ENCODE measurements at regions not wholly inside any gene's neighbourhood (a gene's known extent, or its start where the extent isn't known, plus 50 kb on each side); places are given as distances from the start of the nearest gene placed in this dataset.
"Not testable (repeated sequence)": the region's sequence is repeated elsewhere in the genome, so short reads cannot be mapped to it uniquely, and the experiment has no call there.

GRCh38 chr2:16071039-16071864 is 130.9 kb downstream of the MYCN start:
- no peak for DNase-seq

- no peak for DNase-seq
Measured at GRCh38 chr2:16070648-16070971, 130.3 kb downstream of the MYCN start.

DNA sequence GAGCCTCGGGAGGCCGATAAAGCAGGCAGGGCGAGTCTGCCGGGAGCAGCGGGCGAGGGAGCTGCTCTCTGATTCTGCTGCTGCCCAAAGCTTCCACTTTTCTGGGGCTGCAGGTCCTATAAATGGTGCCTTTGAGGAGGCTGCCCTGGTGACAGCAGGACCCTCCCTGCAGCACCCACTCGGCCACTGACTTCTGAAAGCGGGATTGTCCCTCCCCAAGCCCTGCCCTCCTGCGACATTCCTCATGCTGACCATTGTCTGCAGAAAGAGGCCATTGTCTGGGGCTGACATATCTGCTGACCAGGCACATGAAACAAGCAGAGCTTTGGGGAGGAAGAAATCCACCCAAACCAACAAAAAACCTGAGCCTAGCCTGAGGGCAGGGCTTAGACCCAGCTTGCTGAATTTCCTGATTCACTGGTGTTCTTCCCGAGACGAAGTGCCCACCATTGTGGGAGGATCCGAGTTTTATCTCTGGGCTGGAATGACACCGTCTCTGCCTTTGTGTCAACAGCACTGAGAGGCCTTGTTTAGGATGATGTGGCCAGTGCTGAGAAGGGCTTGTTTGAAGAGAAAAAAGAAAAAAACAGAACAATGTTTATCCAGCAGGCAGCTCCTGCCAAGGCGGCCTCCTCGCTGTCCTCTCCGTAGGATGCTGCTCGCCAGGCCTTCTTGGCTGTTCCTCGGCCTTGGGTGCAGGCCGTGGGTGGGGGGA is 129.7 kb downstream of the MYCN start:
- DNase-seq: no peak

DNA sequence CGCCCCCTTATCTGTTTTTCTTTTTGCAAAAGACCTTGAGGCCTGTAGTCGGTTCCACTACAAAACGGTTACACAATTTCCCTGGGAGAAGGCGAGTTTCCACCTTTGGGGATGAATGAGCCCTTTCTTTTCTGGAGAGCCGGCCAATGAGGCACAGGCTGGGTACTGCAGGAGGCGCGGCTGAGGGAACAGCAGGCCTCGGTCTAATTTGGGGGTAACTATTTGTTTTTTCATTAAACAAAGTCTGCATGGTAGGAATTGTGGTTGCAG is 129.2 kb downstream of the MYCN start:
- DNase-seq: no peak

DNA sequence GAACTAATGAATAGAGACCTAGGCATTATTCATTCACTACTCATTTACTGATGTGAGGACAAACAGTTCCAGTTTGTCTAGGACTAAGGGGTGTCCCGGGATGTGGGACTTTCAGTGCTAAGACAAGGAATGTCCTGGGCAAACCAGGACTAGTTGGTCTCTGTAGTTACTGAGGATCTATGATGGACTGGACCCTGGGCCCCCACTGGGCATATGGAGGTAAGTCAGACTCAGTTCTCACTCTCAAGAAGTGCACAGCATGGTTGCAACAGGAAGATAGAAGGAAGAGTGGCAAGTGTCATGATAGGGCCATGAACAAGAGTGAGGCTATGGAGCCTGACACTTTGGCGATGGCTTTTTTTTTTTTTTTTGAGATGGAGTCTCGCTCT is 128.2 kb downstream of the MYCN start:
- no peak for DNase-seq

GRCh38 chr2:16067866-16068551 is 127.7 kb downstream of the MYCN start:
- no peak for DNase-seq

DNA sequence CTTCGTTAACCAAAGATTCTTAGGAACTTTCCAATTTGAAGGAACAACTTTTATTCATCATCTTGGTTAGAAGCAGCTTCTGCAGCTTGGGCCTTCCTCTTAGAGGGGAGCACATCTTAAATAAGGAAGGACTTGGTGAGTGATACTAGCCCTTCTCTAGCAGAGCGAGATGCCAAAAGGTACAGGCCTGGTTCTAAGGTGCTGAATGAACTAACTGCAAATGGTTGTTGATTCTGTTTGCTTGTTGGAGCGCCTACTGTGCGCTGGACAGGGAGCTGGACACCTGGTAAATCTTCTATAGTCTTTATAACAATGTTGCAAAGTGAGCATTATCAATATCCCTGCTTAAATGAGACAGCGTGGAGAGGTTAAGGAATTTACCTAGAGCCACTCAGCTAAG is 127.1 kb downstream of the MYCN start:
- no peak for DNase-seq

GRCh38 chr2:16067037-16067406 is 126.7 kb downstream of the MYCN start:
- no peak for DNase-seq

DNA sequence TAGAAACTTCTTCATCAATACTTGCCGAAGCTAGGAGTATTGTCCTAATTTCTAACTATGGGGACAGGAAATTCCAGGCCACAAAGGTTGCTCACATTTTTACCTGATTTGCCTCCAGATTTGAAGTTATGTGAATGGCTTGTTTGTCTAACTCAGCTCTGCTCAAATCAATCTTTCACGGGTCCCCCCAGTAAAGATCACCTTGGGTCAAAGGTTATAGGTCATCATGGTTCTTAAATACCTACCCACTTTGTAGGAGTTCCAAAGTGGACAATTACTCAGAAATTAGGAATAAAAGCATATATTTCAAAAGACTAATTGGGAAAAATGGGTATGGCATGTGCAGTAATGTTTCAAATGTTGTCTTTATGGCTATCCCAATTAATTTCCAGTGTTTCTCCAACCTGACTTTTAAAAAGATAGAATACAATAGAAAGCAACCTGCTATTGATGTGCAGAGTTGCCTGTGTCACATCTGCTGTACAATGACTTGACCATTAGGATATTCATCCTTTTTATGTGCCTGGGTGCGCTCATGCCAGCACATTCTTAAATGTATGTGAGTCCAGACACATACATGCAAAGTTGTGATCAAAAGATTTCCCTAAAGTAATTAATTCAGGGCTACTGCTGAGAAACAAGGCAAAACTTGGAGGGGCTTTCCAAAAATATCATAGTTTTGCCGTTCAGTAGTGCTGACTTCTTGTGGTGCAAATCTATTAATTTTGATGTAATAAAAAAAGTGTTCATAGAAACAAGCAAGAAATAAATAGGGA is 126.1 kb downstream of the MYCN start:
- DNase-seq: no peak

- DNase-seq: not testable (repeated sequence)
Measured at GRCh38 chr2:16065272-16066069, 125.1 kb downstream of the MYCN start.

- DNase-seq: no peak
Measured at GRCh38 chr2:16064745-16065144, 124.4 kb downstream of the MYCN start.

GRCh38 chr2:16063955-16064633 is 123.7 kb downstream of the MYCN start:
- no peak for DNase-seq

- no peak for DNase-seq
Measured at GRCh38 chr2:16063251-16063850, 123.0 kb downstream of the MYCN start.

- DNase-seq: no peak
Measured at GRCh38 chr2:16062471-16063250, 122.3 kb downstream of the MYCN start.

DNA sequence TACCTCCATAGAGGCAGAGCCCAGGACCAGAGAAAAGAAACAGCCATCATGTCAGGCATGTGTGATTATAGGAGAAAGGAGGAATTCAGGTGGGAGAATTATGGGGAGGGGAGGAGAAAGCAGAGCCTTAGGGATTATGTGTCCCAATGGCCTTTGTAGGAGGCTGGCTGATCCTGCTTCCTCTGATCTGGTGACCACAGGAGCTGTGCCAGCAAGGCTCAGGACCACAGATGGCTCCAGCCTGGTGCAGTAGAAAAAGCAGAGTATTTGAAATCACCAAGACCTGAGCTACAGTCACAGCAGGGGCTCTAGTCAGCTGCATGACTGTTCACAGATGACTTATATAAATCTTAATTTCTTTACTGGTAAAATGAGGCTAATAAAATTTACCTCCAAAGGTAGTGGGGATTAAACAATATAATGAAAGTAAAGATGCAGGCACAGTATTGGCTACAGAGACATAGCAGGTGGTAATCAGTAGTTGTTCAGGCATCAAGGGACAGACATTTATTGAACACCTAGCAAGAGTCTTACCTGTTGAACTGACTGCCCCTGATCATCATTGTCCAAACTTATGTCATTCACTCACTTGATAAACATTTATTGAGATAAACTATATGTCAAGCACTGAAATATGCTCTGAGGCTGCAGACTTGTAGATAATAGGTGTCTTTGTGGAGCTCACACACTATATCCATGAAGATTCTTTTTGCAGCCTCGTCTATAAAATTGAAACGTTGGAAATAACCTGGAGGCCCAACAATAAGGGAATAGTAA is 121.3 kb downstream of the MYCN start:
- DNase-seq: no peak

DNA sequence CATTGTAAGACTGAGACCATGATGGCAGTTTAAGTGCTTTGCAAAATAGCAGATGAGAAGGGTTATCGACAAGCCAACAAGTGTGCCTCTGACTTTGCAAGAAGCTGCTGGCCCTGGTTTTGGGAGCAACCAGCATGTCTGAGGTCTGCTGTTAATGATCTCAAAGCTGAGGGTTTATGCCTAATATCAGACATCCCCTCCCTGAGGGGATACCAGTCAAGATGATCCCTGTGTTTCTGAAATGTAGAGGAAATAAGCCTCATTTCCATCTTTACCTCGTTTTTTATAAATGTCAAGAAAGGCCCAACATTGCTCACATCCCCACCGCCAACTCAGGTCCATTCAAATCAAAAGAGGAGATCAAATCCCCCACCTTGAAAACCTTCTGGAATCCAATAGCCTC is 120.6 kb downstream of the MYCN start:
- no peak for DNase-seq

DNA sequence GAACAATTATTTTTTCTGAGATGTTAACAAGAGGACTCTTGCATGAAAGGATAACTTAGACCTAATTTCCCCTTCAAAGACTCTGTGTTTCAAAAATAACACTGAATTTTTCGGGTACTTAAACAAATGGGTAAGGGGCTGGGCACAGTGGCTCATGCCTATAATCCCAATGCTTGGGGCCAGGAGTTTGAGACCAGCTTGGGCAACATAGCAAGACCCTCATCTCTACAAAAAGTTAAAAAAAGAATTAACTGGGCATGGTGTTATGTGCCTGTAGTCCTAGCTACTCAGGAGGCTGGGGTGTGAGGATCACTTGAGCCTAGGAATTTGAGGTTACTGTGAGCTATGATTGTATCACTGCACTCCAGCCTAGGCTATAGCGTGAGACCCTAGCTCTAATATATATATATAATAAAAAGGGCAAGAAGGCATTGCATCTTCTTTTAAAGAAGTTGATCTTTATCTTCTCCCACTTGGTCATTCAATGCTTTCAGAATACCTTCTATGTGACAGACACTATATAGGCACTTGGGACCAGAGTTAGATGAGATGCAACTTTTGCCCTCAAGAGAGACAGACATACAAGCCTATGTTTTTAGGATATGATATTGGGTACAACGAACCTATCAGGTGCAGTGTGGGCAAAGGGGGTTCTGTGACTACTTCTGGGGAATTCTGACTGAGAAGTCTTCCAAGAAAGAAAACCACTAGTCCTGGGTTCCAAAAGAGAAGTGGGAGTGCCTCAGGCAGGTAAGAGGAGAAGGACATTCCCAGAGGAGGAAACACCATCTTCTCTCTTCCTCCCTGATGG is 120.0 kb downstream of the MYCN start:
- DNase-seq: no peak

DNA sequence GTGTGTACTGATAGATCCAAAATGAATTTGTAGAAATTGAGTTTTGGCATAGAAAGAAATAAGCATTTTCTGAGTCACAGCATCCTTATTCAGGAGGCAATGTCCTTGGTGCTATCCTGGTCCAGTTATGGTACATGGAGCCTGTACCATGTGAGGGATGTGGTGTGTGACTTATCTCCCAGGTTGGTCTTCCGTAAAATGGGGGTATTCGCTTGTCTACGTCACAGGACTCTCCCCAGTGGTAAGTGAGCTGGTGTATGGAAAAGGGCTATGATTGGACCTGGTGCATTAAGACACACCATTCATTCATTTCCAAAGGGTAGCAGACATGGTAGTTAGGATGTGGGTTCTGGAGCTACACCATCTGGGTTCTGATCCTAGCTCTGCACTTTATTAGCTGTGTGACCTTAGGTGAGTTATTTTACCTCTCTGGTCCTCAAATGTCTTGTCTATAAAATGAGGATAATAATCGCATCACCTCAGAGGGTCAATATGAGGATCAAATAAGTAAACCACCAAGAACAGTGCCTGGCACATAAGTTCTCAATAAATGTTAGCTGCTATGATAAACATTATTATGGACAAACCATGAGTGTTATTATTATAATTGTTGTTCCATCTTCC is 119.2 kb downstream of the MYCN start:
- no peak for DNase-seq

All from CD4-positive, alpha-beta T cell treated with Interleukin-12 subunit alpha and Interleukin-12 subunit beta, for 1 hour (primary cell).